NCI-H187 (cell line): ENCODE measurements at regions not wholly inside any gene's neighbourhood (a gene's known extent, or its start where the extent isn't known, plus 50 kb on each side); places are given as distances from the start of the nearest gene placed in this dataset.
"Not testable (repeated sequence)": the region's sequence is repeated elsewhere in the genome, so short reads cannot be mapped to it uniquely, and the experiment has no call there.

ENCODE experiments used
- DNase-seq, 2 experiments: peaks; one replicate each; lab custom pipeline; 2025; lab: John Stamatoyannopoulos, UW

DNA sequence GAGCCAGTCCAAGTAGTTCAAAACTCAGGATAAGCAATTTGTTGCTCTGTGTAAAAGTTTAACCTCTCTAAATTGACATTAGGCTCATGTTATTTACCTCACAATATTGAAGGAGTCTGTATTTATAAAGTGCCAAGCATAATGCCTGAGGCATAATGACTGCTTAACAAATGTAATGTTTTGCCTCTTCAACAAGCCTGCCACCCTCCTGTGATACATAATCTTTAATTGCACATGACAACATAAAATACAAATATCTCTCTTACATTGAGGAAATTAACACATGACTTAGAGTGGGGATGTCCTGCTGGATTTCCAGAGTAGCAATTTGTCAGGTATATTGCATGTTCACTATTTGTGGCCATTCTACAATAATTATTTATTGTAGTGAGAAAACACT lies 469.2 kb upstream of the ANO5 start:
- no peak for DNase-seq

- DNase-seq, result no peak
Observed at GRCh38 chr11:21727102-21727501, 465.8 kb upstream of the ANO5 start.

DNA sequence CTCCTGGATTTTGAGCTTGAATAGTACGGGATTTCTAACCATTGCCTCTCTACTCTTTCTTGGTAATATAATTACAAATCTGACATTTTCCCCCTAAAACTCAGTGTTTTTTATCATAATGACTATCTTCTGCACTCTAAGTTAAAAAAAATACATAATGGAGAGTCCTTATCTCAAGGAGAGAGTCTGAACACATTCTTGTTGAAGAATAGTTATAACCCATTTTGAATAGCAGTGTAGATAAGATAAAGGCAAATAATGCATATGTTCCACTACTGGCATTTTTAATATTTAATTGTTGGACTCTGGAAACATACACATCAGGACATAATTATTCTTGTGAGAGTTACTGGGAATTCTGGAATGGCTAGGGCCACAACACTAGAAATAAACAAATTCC lies 456.5 kb upstream of the ANO5 start:
- DNase-seq, result no peak

DNA sequence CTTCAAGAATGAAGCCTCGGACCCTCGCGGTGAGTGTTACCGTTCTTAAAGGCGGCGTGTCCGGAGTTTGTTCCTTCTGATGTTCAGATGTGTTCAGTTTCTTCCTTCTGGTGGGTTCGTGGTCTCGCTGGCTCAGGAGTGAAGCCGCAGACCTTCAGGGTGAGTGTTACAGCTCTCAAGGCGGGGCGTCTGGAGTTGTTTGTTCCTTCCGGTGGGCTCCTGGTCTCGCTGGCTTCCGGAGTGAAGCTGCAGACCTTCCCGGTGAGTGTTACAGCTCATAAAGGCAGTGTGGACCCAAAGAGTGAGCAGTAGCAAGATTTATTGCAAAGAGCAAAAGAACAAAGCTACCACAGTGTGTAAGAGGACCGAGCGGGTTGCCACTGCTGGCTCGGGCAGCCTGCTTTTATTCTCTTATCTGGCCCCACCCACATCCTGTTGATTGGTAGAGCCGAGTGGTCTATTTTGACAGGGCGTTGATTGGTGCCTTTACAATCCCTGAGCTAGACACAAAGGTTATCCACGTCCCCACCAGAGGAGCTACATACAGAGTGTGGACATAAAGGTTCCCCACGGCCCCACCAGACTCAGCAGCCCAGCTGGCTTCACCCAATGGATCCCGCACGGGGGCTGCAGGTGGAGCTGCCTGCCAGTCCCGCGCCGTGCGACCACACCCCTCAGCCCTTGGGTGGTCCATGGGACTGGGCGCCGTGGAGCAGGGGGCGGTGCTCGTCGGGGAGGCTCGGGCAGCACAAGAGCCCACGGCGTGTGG lies 440.2 kb upstream of the ANO5 start:
- DNase-seq, result not testable (repeated sequence)

- not testable (repeated sequence) for DNase-seq
Observed at GRCh38 chr11:21753244-21753767, 439.6 kb upstream of the ANO5 start.

- no peak for DNase-seq
Observed at GRCh38 chr11:21761000-21761399, 431.9 kb upstream of the ANO5 start.

- no peak for DNase-seq
Observed at GRCh38 chr11:21768388-21768787, 424.5 kb upstream of the ANO5 start.

DNA sequence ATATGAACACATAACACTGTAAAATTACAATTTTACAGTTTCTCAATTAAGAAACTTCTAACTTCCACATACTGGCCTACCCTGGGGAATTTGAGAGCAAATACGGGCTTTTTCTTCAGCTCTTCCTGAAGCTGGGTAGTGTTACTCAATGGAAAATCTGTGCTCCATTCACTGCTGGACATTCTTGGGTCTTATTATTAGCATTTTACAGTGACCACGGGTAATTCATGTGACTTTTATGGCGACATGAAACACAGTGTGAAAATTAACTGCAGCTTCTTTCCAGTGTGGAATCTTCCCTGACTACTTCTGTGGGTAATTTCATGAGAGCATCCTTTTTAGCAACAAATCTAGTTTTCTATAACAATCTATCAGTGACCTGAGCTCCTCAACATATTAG lies 423.7 kb upstream of the ANO5 start:
- DNase-seq, result no peak

GRCh38 chr11:21771097-21771496 lies 421.8 kb upstream of the ANO5 start:
- DNase-seq, result no peak

DNA sequence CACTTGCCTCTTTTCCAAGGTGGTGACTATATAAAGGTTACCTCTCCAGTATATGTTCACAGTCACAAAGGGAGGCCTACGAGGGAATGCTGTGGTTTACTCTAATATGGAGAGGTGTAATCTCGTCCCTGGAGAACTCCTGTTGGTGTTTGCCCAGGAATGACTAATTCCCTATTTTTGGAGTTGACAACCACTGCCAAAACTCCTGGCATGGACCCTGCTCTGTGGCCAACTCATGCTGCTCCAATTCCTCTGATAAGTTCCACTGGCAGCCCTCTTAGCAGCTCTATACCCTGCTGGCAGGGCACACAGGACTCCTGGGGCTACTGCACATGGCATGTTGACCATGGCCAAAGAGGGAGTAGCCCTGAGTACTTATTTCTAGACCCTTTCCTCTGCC lies 418.7 kb upstream of the ANO5 start:
- DNase-seq, result no peak

- DNase-seq, result no peak
Observed at GRCh38 chr11:21775911-21776310, 417.0 kb upstream of the ANO5 start.

DNA sequence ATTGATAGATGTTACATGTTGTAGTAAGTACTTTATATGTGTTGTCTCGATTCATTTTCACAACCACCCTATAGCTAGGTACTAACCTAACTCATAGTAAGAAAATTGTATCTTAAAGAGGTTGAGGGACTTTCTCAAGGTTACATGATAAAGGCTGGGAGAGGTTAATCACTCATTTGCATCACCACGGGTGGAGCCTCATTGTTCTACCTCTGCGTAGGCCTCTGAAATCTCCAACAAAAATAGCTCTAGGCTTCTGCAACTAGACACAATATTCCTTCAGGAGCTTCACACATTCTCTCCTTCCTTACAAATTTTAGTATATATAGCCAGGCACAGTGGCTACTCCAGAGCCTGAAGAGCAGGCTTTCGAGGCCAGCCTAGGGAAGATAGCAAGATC lies 408.9 kb upstream of the ANO5 start:
- no peak for DNase-seq

- no peak for DNase-seq
Observed at GRCh38 chr11:21785351-21785750, 407.5 kb upstream of the ANO5 start.

DNA sequence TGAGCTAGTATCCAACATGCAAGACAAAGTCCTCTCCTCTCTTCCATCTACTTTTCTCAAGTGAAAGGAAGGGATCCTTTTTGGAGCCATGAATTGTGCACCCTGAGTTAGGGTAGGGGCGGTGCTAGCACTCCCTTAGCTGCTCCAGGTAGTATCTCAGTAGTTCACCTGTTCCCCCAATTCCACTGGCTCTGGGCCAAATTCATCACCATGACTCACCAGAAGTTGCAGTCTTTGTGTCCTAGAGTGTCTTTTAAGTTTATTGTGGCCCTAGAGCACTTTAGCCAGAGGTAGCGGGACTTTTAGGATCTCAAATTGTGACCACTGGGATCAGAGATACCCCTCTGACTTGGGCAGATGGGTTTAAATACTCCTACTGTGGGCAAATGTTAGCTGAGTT lies 398.6 kb upstream of the ANO5 start:
- DNase-seq, result no peak

DNA sequence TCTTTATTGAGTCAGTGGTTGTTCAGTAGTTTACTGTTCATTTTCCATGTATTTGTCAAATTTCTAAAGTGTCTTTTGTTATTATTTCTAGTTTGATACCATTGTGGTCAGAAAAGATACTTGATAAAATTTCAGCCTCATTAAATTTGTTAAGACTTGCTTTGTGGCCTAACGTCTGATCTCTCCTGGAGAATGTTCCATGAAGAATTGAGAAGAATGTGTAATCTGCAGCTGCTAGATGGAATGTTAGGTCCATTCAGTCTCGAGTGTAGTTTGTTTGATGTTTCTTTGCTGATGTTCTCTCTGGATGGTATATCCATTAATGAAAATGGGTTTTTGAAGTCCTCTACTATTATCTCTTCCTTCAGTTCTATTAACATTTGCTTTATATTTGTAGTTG lies 394.7 kb upstream of the ANO5 start:
- DNase-seq, result no peak

DNA sequence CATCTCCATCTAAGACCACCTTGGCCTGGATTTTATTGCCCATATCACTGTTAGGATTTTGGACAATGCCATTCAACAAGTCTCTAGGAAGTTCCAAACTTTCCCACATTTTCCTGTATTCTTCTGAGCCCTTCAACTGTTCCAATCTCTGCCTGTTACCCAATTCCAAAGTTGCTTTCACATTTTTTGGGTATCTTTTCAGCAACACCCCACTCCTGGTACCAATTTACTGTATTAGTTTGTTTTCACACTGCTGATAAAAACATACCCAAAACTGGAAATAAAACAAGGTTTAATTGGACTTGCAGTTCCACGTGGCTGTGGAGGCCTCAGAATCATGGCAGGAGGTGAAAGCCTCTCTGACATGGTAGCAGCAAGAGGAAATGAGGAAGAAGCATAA lies 388.4 kb upstream of the ANO5 start:
- DNase-seq, result not testable (repeated sequence)

GRCh38 chr11:21806508-21806907 lies 386.4 kb upstream of the ANO5 start:
- no peak for DNase-seq

GRCh38 chr11:21806947-21807346 lies 385.9 kb upstream of the ANO5 start:
- DNase-seq, result no peak

- DNase-seq, result no peak
Observed at GRCh38 chr11:21807350-21807749, 385.5 kb upstream of the ANO5 start.

GRCh38 chr11:21810650-21811049 lies 382.2 kb upstream of the ANO5 start:
- DNase-seq, result no peak

GRCh38 chr11:21811572-21811971 lies 381.3 kb upstream of the ANO5 start:
- DNase-seq, result no peak

GRCh38 chr11:21814169-21814568 lies 378.7 kb upstream of the ANO5 start:
- DNase-seq, result no peak

DNA sequence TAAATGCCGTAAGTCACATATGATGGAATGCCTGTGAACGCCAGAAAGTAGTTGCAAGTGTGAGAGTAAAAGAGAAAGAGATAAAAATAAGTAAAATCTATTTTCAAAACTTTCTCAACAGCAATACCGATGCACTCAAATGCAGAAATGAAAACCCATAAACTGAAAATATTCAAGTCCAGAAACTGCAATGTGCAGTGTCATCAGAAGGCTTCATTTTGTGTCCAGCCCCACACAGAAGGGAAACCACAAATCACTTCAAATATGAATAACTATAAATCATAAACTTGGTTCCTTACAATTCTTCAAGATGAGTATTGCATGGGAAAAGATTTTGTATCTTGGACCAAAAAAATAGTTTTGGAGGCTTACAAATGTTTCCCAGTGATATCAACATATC lies 375.2 kb upstream of the ANO5 start:
- no peak for DNase-seq

DNA sequence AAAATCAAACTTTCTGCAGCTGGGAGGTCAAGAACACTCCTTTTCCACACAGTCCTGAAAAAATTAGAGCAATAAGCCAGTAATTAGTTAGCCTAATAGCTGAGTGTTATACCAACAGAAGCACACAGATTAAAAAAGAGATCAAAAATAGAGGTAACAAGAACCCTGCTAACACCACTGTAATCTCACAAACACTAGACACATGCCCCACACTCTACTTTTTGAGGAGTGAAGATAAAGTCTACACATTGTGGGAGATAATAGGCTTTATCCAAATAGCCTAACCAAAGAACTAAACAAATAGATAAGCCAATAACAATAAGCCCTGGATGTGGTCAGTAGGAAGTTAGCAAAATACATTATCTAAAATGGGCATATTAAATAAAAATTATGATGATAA lies 372.7 kb upstream of the ANO5 start:
- DNase-seq, result no peak
